ENCODE measurements at regions not wholly inside any gene's neighbourhood (a gene's known extent, or its start where the extent isn't known, plus 50 kb on each side); places are given as distances from the start of the nearest gene placed in this dataset.

DNA sequence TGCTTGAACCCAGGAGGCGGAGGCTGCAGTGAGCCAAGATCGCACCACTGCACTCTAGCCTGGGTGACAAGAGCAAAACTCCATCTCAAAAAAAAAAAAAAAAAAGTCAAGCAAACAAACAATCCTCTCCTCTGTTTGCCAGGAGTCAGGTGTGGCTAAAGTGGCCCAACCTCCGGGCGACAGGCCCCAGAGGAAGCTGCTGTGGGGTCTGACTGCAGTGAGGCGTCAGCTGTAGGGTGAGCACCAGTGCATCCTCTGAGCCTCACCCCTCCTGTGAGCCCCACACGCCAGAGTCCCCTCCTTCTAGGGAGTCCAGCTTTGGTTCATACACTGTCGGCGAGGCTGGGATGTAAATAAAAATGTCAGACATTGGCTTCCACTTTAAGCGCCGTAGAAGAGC lies 76.5 kb upstream of the HS6ST1 start:
- ATAC-seq = no peak
- H3K4me1 ChIP-seq = no peaks in the 10 kb centered on the region
- intact Hi-C loops (cut with DNase I) = no loop called here
- 83 to 90% (median 89%) methylated on average over 10 of the region's 10 CpGs for WGBS, 3 donors
- H3K9me3 ChIP-seq = no peaks in the 10 kb centered on the region
- no peak for DNase-seq
- no peak overlapping the region for H3K27ac ChIP-seq
- TF ChIP-seq, protein P1, sequence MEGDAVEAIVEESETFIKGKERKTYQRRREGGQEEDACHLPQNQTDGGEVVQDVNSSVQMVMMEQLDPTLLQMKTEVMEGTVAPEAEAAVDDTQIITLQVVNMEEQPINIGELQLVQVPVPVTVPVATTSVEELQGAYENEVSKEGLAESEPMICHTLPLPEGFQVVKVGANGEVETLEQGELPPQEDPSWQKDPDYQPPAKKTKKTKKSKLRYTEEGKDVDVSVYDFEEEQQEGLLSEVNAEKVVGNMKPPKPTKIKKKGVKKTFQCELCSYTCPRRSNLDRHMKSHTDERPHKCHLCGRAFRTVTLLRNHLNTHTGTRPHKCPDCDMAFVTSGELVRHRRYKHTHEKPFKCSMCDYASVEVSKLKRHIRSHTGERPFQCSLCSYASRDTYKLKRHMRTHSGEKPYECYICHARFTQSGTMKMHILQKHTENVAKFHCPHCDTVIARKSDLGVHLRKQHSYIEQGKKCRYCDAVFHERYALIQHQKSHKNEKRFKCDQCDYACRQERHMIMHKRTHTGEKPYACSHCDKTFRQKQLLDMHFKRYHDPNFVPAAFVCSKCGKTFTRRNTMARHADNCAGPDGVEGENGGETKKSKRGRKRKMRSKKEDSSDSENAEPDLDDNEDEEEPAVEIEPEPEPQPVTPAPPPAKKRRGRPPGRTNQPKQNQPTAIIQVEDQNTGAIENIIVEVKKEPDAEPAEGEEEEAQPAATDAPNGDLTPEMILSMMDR (IDR thresholded peaks at IDR 0.05) = no peak
- H3K4me3 ChIP-seq = no peak overlapping the region
- no peaks in the 10 kb centered on the region for H3K27me3 ChIP-seq (ENCODE audit: insufficient read depth in 3 of 3, low read length in 2 of 3)
- no peaks in the 10 kb centered on the region for H3K36me3 ChIP-seq (ENCODE audit: insufficient read depth in 1 of 2, low read depth in 1 of 2)

DNA sequence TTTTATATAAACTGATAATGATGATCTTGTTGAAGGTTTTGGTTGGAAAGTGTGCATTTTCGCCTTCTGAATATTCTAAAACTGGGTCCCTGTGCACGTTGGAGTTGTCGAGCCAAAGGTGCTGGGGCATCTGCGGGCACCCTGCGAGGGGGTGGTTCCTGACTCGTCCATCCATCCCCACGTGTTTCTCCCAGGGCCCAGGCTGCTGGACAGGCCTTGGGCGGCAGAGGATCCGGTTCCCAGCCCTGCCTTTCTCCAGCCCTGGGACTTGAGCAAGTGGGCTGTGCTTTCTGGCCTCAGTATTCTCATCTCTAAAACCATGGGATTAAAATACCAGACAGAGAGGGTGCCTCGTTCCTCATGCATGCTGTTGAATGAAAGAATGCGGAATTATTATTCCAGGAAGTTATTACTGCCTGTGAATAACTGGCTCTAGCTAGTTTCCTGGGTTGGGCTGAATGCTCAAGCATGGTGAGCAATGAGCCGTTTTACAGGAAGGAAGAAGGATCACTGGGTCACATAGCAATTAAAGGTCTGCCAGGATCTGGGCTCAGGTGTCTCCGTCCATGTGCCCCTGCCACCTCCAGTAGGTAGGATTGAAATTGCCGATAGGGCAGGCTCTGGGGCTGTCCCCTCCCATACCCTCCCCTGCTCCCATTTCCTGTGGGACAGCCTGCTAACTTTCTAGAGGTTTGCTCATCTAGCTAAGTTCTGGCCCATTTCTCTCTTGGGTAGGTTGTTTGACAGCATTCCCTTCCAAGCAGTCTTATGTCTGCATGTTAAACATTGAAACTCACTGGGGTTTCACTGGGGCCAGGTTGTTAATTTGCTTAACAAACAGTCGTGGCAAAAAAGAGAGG lies 77.2 kb upstream of the HS6ST1 start:
- H3K27me3 ChIP-seq (ENCODE audit: insufficient read depth in 3 of 3, low read length in 2 of 3) = no peaks in the 10 kb centered on the region
- 67 to 81% (median 71%) methylated on average over 14 to 15 of the region's 15 CpGs for WGBS, 3 donors
- DNase-seq = no peak
- no peak overlapping the region for H3K4me3 ChIP-seq
- no peaks in the 10 kb centered on the region for H3K36me3 ChIP-seq (ENCODE audit: insufficient read depth in 1 of 2, low read depth in 1 of 2)
- H3K27ac ChIP-seq = no peak overlapping the region
- ATAC-seq = no peak
- intact Hi-C loops (cut with DNase I) = no loop called here
- TF ChIP-seq, protein P1 (IDR thresholded peaks at IDR 0.05) = no peak
- no peaks in the 10 kb centered on the region for H3K9me3 ChIP-seq
- H3K4me1 ChIP-seq = no peaks in the 10 kb centered on the region

DNA sequence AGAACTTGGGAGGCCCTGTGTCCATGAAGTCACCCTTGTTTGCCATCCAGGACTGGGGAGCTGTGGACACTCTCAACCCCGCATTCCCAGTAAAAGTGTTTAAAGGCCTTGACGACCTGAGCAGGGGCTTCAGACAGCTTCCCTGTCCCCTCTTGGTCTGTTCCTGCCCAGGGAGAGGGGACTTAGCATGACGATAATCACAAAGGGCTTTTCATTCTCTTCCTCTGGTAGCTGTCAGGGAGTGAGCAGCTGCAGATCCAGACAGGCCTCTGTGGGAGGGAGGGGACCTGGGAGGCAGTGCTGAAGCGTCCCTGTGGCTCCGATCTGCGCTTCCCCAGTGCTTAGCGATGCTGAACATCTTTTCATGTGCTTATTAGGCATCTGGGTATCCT lies 77.8 kb upstream of the HS6ST1 start:
- H3K4me3 ChIP-seq = no peak overlapping the region
- H3K36me3 ChIP-seq (ENCODE audit: insufficient read depth in 1 of 2, low read depth in 1 of 2) = no peaks in the 10 kb centered on the region
- intact Hi-C loops (cut with DNase I) = no loop called here
- TF ChIP-seq, protein P1 (IDR thresholded peaks at IDR 0.05) = no peak
- no peaks in the 10 kb centered on the region for H3K27me3 ChIP-seq (ENCODE audit: insufficient read depth in 3 of 3, low read length in 2 of 3)
- 49 to 53% (median 51%) methylated on average over 7 of the region's 7 CpGs for WGBS, 3 donors
- no peaks in the 10 kb centered on the region for H3K4me1 ChIP-seq
- DNase-seq = no peak
- H3K27ac ChIP-seq = no peak overlapping the region
- ATAC-seq = no peak
- no peaks in the 10 kb centered on the region for H3K9me3 ChIP-seq

DNA sequence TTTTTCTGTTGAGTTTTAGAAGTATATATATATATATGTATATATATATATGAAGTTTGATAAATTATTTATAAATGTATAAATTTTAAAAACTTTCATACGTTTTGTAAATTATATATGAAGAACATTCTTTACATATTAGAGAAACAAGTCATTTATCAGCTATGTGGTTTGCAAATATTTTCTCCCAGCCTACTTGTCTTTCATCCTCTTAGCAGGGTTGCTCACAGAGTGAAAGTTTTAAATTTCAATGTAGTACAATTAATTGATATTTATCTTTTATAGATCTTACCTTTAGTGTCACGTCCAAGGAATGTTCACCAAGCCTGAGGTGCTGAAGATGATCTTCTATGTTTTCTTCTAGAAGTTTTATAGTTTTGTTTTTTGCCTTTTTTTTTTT lies 78.3 kb upstream of the HS6ST1 start:
- ATAC-seq (no peak), DNase-seq (no peak)
- Histone ChIP-seq H3K27me3 (ENCODE audit: insufficient read depth in 3 of 3, low read length in 2 of 3) (no peaks in the 10 kb centered on the region), H3K36me3 (ENCODE audit: insufficient read depth in 1 of 2, low read depth in 1 of 2) (no peaks in the 10 kb centered on the region), H3K27ac (no peak overlapping the region), H3K4me1 (no peaks in the 10 kb centered on the region), H3K9me3 (no peaks in the 10 kb centered on the region), H3K4me3 (no peak overlapping the region)
- TF ChIP-seq, protein P1 (IDR thresholded peaks at IDR 0.05) = no peak
- intact Hi-C loops (cut with DNase I) = no loop called here
- 83 to 88% (median 88%) methylated on average over 2 of the region's 2 CpGs for WGBS, 3 donors

DNA sequence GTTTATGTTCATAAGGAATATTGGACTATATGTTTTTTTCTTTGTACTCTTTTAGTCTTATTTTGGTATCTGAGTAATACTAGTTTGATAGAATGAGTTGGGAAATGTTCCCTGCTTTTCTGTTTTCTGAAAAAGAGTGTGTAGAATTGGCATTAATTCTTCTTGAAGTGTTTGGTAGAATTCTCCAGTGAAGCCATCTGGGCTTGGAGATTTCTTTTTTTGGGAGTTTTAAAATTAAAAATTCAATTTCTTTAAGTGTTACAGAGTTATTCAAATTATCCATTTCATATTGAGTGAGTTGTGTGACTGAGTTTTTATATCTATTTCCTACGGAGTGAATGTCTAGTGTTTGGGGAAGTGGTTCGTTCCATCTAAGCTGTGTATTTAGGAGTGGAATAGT lies 80.6 kb upstream of the HS6ST1 start:
- Histone ChIP-seq H3K4me1 (no peaks in the 10 kb centered on the region), H3K27ac (no peak overlapping the region), H3K9me3 (no peaks in the 10 kb centered on the region), H3K4me3 (no peak overlapping the region), H3K36me3 (ENCODE audit: insufficient read depth in 1 of 2, low read depth in 1 of 2) (no peaks in the 10 kb centered on the region), H3K27me3 (ENCODE audit: insufficient read depth in 3 of 3, low read length in 2 of 3) (no peaks in the 10 kb centered on the region)
- DNase-seq (no peak), ATAC-seq (no peak)
- intact Hi-C loops (cut with DNase I) = no loop called here
- 84 to 91% (median 88%) methylated on average over 2 of the region's 2 CpGs for WGBS, 3 donors
- TF ChIP-seq, protein P1 (IDR thresholded peaks at IDR 0.05) = no peak

Measured in psoas muscle (tissue), 7 donors.